Lower leg skin (tissue), 4 donors: ENCODE measurements at regions not wholly inside any gene's neighbourhood (a gene's known extent, or its start where the extent isn't known, plus 50 kb on each side); places are given as distances from the start of the nearest gene placed in this dataset.
A peak's percentile ranks its signal among the peaks of the same experiment; 100 is the strongest.

Experiments used
- DNase-seq, 2 donors: peaks; one replicate each; pipeline ENCODE4 v3.0.0-alpha.2; 2019; ENCODE audit warnings: low spot score in 2 of 2
- H3K4me3 ChIP-seq: fragments of 200-600 bp; sonication (generic); 2 replicates; pipeline ENCODE4 v1.5.1; 2017; ENCODE audit warnings: mild to moderate bottlenecking, low read depth; ENCODE audit not compliant: poor library complexity, severe bottlenecking
- CTCF ChIP-seq, 3 donors: fragments of 450-650 bp; IDR thresholded peaks; one replicate each; pipeline ENCODE4 v1.5.1; 2016; ENCODE audit warnings: antibody characterized with exemption in 3 of 3, mild to moderate bottlenecking in 3 of 3, moderate library complexity in 2 of 3
- POLR2A ChIP-seq, 2 donors: fragments of 450-650 bp; IDR thresholded peaks; one replicate each; pipeline ENCODE4 v1.6.1; 2016 to 2017; ENCODE audit warnings: antibody characterized with exemption in 2 of 2, mild to moderate bottlenecking in 1 of 2, moderate library complexity in 1 of 2
- WGBS, 2 donors: methylation state at CpG; one replicate each; pipeline ENCODE4 v1.1.5; 2018; 5-methylcytosine and 5-hydroxymethylcytosine counted together
- intact Hi-C: fragments of 100-400 bp; cut with DNase I; formaldehyde crosslinking; loops from one replicate; pipeline ENCODE4 v1.15.0; 2023; ENCODE audit warnings: low total_unique reads

- intact Hi-C loops: no loop called here
- TF ChIP-seq CTCF (IDR thresholded peaks at IDR 0.05): no peak
- TF ChIP-seq POLR2A (IDR thresholded peaks at IDR 0.05): no peak
- no peak overlapping the region for H3K4me3 ChIP-seq
- DNase-seq: no peak
Observed at GRCh38 chr20:40890635-40891034, 138.0 kb upstream of the TOP1 start.

GRCh38 chr20:40891351-40891750, 137.3 kb upstream of the TOP1 start:
- H3K4me3 ChIP-seq: no peak overlapping the region
- TF ChIP-seq CTCF (IDR thresholded peaks at IDR 0.05): no peak
- no peak for TF ChIP-seq POLR2A (IDR thresholded peaks at IDR 0.05)
- intact Hi-C loops: no loop called here
- no peak for DNase-seq

GRCh38 chr20:40892642-40893041, 136.0 kb upstream of the TOP1 start:
- TF ChIP-seq POLR2A (IDR thresholded peaks at IDR 0.05): no peak
- no peak for TF ChIP-seq CTCF (IDR thresholded peaks at IDR 0.05)
- no peak overlapping the region for H3K4me3 ChIP-seq
- intact Hi-C loops: no loop called here
- 78 to 84% methylated on average over 2 of the region's 2 CpGs for WGBS, 2 donors
- no peak for DNase-seq

GRCh38 chr20:40893610-40894236, 134.9 kb upstream of the TOP1 start:
- TF ChIP-seq POLR2A (IDR thresholded peaks at IDR 0.05) (no peak), CTCF (IDR thresholded peaks at IDR 0.05) (no peak)
- intact Hi-C loops: no loop called here
- DNase-seq: peak in 1 of 2 donors; percentile 2
- whole genome bisulfite sequencing, 2 donors: 42 to 56% methylated on average over 1 of the region's 1 CpG
- H3K4me3 ChIP-seq: no peak overlapping the region

- intact Hi-C loops: no loop called here
- TF ChIP-seq POLR2A (IDR thresholded peaks at IDR 0.05) (no peak), CTCF (IDR thresholded peaks at IDR 0.05) (no peak)
- 50 to 96% methylated on average over 1 of the region's 1 CpG for WGBS, 2 donors
- DNase-seq: no peak
- no peak overlapping the region for H3K4me3 ChIP-seq
Observed at GRCh38 chr20:40894237-40894630, 134.4 kb upstream of the TOP1 start.

GRCh38 chr20:40895182-40895581, 133.4 kb upstream of the TOP1 start:
- WGBS, 2 donors: 61 to 65% methylated on average over 3 of the region's 3 CpGs
- no peak overlapping the region for H3K4me3 ChIP-seq
- no peak for DNase-seq
- TF ChIP-seq CTCF (IDR thresholded peaks at IDR 0.05) (no peak), POLR2A (IDR thresholded peaks at IDR 0.05) (no peak)
- intact Hi-C loops: no loop called here
